ENCODE measurements at regions not wholly inside any gene's neighbourhood (a gene's known extent, or its start where the extent isn't known, plus 50 kb on each side); places are given as distances from the start of the nearest gene placed in this dataset.

- DNase-seq (no peak), ATAC-seq (no peak)
- H3K36me3 ChIP-seq = no peaks in the 10 kb centered on the region
- H3K4me1 ChIP-seq = no peaks in the 10 kb centered on the region
- no peaks in the 10 kb centered on the region for H3K27me3 ChIP-seq
- no peaks in the 10 kb centered on the region for H3K9me3 ChIP-seq
- H3K4me3 ChIP-seq = no peak overlapping the region
- TF ChIP-seq, protein P1, sequence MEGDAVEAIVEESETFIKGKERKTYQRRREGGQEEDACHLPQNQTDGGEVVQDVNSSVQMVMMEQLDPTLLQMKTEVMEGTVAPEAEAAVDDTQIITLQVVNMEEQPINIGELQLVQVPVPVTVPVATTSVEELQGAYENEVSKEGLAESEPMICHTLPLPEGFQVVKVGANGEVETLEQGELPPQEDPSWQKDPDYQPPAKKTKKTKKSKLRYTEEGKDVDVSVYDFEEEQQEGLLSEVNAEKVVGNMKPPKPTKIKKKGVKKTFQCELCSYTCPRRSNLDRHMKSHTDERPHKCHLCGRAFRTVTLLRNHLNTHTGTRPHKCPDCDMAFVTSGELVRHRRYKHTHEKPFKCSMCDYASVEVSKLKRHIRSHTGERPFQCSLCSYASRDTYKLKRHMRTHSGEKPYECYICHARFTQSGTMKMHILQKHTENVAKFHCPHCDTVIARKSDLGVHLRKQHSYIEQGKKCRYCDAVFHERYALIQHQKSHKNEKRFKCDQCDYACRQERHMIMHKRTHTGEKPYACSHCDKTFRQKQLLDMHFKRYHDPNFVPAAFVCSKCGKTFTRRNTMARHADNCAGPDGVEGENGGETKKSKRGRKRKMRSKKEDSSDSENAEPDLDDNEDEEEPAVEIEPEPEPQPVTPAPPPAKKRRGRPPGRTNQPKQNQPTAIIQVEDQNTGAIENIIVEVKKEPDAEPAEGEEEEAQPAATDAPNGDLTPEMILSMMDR (IDR thresholded peaks at IDR 0.05) = no peak
- no peak overlapping the region for H3K27ac ChIP-seq
- intact Hi-C loops (cut with DNase I) = no loop called here
Observed at GRCh38 chr6:163895162-163895561, 480.6 kb downstream of the QKI start.

DNA sequence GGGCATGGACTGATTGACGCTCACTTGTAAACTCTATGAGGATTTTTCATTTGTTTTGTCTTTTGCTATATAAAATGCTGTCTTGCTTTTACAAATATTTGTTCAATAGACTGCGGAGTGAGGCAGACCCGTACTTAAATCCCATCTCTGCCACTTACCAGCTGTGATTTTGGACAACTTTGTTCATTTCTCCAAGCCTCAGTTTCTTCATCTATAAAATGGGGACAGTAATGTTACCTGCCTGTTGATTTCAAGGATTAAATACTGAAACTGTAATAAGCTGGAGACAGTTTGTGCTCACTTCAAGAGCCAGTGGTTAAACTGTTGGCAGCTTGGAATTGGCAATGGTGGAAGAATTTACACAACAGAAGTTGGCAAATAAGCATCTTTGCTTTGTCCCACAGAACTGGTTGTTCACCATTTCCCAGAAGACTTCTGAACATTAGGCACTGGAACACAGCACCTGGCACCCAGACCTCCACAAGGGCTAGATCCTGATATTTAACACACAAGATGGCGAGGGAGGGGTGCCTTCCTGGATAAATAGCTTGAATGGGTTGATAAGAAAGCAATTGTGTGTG, 479.2 kb downstream of the QKI start:
- no peak for ATAC-seq
- TF ChIP-seq, protein P1 (IDR thresholded peaks at IDR 0.05) = no peak
- Histone ChIP-seq H3K36me3 (no peaks in the 10 kb centered on the region), H3K27ac (no peak overlapping the region), H3K4me3 (no peak overlapping the region), H3K4me1 (no peaks in the 10 kb centered on the region), H3K9me3 (no peaks in the 10 kb centered on the region), H3K27me3 (no peaks in the 10 kb centered on the region)
- DNase-seq = no peak
- intact Hi-C loops (cut with DNase I) = no loop called here

DNA sequence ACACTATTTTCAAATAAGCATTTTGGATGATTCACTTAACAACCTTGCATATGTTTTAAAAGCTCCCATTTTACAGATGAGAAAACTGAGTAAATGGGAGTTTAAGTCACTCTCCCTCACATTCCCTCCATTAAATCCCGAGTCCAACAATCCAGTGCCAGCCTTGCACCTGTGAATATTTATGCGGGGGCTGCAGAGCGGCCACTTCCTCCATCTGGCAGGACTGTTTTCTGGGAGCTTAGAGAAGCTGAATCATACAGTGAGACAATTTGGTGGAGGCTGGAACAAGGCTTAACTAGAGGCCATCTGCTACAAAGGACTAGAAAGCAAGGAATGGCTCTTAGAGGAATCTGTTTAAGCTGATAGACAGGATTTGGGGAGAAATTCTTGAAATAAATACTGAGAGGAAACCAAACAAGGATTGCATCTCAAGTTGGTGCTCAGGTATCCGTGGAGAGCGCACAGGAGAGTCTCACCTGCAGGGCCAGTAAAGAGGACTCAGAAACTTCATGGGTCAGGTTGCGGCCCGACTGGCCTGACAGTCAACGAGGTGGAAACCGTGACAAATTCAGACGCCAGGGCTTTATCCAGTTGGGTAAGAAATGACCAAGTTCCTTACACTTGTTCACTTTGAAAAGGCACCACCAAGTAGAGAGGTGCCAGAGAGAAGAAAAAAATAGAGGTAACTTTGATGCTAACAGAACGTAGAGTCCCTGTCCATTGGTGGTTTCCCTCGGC, 478.5 kb downstream of the QKI start:
- Histone ChIP-seq H3K9me3 (no peaks in the 10 kb centered on the region), H3K4me1 (no peaks in the 10 kb centered on the region), H3K36me3 (no peaks in the 10 kb centered on the region), H3K27me3 (no peaks in the 10 kb centered on the region), H3K27ac (no peak overlapping the region), H3K4me3 (no peak overlapping the region)
- DNase-seq (no peak), ATAC-seq (no peak)
- intact Hi-C loops (cut with DNase I) = no loop called here
- TF ChIP-seq, protein P1 (IDR thresholded peaks at IDR 0.05) = no peak

- no peak overlapping the region for H3K4me3 ChIP-seq
- no peak overlapping the region for H3K27ac ChIP-seq
- TF ChIP-seq, protein P1 (IDR thresholded peaks at IDR 0.05) = no peak
- no peaks in the 10 kb centered on the region for H3K36me3 ChIP-seq
- ATAC-seq (no peak), DNase-seq (no peak)
- H3K9me3 ChIP-seq = no peaks in the 10 kb centered on the region
- H3K27me3 ChIP-seq = no peaks in the 10 kb centered on the region
- H3K4me1 ChIP-seq = no peaks in the 10 kb centered on the region
- intact Hi-C loops (cut with DNase I) = no loop called here
Observed at GRCh38 chr6:163889904-163890514, 475.5 kb downstream of the QKI start.

GRCh38 chr6:163888030-163888819, 473.7 kb downstream of the QKI start:
- no peak overlapping the region for H3K27ac ChIP-seq
- intact Hi-C loops (cut with DNase I) = no loop called here
- H3K4me3 ChIP-seq = no peak overlapping the region
- ATAC-seq (no peak), DNase-seq (no peak)
- TF ChIP-seq, protein P1 (IDR thresholded peaks at IDR 0.05) = no peak
- no peaks in the 10 kb centered on the region for H3K36me3 ChIP-seq
- no peaks in the 10 kb centered on the region for H3K4me1 ChIP-seq
- no peaks in the 10 kb centered on the region for H3K9me3 ChIP-seq
- no peaks in the 10 kb centered on the region for H3K27me3 ChIP-seq
